Caco-2 (cell line): ENCODE measurements at regions not wholly inside any gene's neighbourhood (a gene's known extent, or its start where the extent isn't known, plus 50 kb on each side); places are given as distances from the start of the nearest gene placed in this dataset.
"Not testable (repeated sequence)": the region's sequence is repeated elsewhere in the genome, so short reads cannot be mapped to it uniquely, and the experiment has no call there.

ENCODE experiments used
- BruUV-seq: library from RNA; stranded (reverse); fragments of 400-500 nt; replicated peaks from 2 replicates; lab custom pipeline; 2021; lab: Mats Ljungman, UMichigan
- CTCF ChIA-PET: fragments of 300-600 bp; sonication (Branson Sonifier 250); formaldehyde crosslinking; loops from one replicate; lab custom pipeline; 2022; ENCODE audit warnings: antibody characterized with exemption; lab: Charles Lee
- POLR2A ChIA-PET: fragments of 300-600 bp; sonication (Branson Sonifier 250); formaldehyde crosslinking; loops from one replicate; lab custom pipeline; 2022; ENCODE audit warnings: antibody characterized with exemption; lab: Charles Lee
- DNase-seq, 2 experiments: peaks; one replicate each; pipeline versions ENCODE4 v3.0.0 to v3.0.0-alpha.2; 2020 to 2022
- H3K27me3 ChIP-seq: replicated peaks from 2 replicates; pipeline ENCODE4 v1.6.0; 2011; ENCODE audit warnings: low read length; ENCODE audit not compliant: control insufficient read depth, insufficient read depth
- H3K36me3 ChIP-seq: 2 replicates; pipeline ENCODE4 v1.5.1; 2011; ENCODE audit warnings: low read length; ENCODE audit not compliant: control insufficient read depth, insufficient read depth
- H3K4me1 ChIP-seq: fragments of 250-450 bp; sonication (Bioruptor Pico); 2 replicates; pipeline ENCODE4 v1.5.1; 2020; ENCODE audit warnings: mild to moderate bottlenecking
- H3K4me3 ChIP-seq: 2 replicates; pipeline ENCODE4 v1.5.1; 2011; ENCODE audit warnings: low read depth, mild to moderate bottlenecking, control low read depth, low read length
- H3K9me3 ChIP-seq: fragments of 250-450 bp; sonication (Bioruptor Pico); 2 replicates; pipeline ENCODE4 v1.5.1; 2020; ENCODE audit warnings: mild to moderate bottlenecking, moderate library complexity
- H3K27ac Mint-ChIP-seq: one replicate; pipeline ENCODE4 v1.8.0; 2022; ENCODE audit warnings: mixed read lengths; ENCODE audit not compliant: unreplicated experiment
- H3K27me3 Mint-ChIP-seq: one replicate; pipeline ENCODE4 v1.8.0; 2022; ENCODE audit warnings: mixed read lengths; ENCODE audit not compliant: insufficient read depth, unreplicated experiment
- H3K36me3 Mint-ChIP-seq: one replicate; pipeline ENCODE4 v1.8.0; 2022; ENCODE audit warnings: mild to moderate bottlenecking, mixed read lengths; ENCODE audit not compliant: insufficient read depth, unreplicated experiment
- H3K4me1 Mint-ChIP-seq: one replicate; pipeline ENCODE4 v1.8.0; 2022; ENCODE audit warnings: low read depth, mixed read lengths; ENCODE audit not compliant: unreplicated experiment
- H3K4me3 Mint-ChIP-seq: one replicate; pipeline ENCODE4 v1.8.0; 2022; ENCODE audit warnings: mild to moderate bottlenecking, moderate library complexity, mixed read lengths; ENCODE audit not compliant: unreplicated experiment
- H3K9me3 Mint-ChIP-seq: one replicate; pipeline ENCODE4 v1.8.0; 2022; ENCODE audit warnings: mixed read lengths; ENCODE audit not compliant: unreplicated experiment
- CTCF ChIP-seq, 2 experiments: fragments of 200-600 bp in 1 of 2; IDR thresholded peaks; 1 replicate in 1 of 2; 2 replicates in 1 of 2; pipeline versions ENCODE4 v1.5.1 to v1.8.0; 2011 to 2022; ENCODE audit warnings: antibody characterized with exemption in 1 of 2, control low read depth in 1 of 2, inconsistent platforms in 1 of 2, low read depth in 1 of 2, low read length in 1 of 2, mild to moderate bottlenecking in 1 of 2, moderate library complexity in 1 of 2; ENCODE audit not compliant: insufficient read depth in 1 of 2, severe bottlenecking in 1 of 2, unreplicated experiment in 1 of 2
- intact Hi-C: fragments of 100-400 bp; cut with micrococcal nuclease; formaldehyde crosslinking; loops from one replicate; pipeline ENCODE4 v1.10.0; 2022; ENCODE audit not compliant: unreplicated experiment

GRCh38 chr11:135004495-135004894, 592.5 kb upstream of the B3GAT1 start:
- no peak for DNase-seq
- BruUV-seq, result no TSS peak
- ChIA-PET POLR2A (no interaction called here), CTCF (no interaction called here)
- Mint-ChIP-seq H3K36me3 (no peaks in the 10 kb centered on the region), H3K4me3 (no peak overlapping the region), H3K27me3 (no peaks in the 10 kb centered on the region), H3K4me1 (peaks cover 12% of the 10 kb centered on the region), H3K9me3 (peaks cover 15% of the 10 kb centered on the region), H3K27ac (no peak overlapping the region)
- Histone ChIP-seq H3K4me3 (no peak overlapping the region), H3K27me3 (no peaks in the 10 kb centered on the region), H3K4me1 (peaks cover 4% of the 10 kb centered on the region; the same call in 1 of the 2 replicates), H3K36me3 (no peaks in the 10 kb centered on the region), H3K9me3 (no peaks in the 10 kb centered on the region)
- intact Hi-C loops, result no loop called here
- no peak for TF ChIP-seq CTCF (IDR thresholded peaks at IDR 0.05; ENCODE audit: insufficient read depth in 1 of 2, low read depth in 1 of 2, low read length in 1 of 2, severe bottlenecking in 1 of 2, unreplicated experiment in 1 of 2)

- Histone ChIP-seq H3K4me3 (no peak overlapping the region), H3K36me3 (no peaks in the 10 kb centered on the region), H3K9me3 (no peaks in the 10 kb centered on the region), H3K27me3 (no peaks in the 10 kb centered on the region), H3K4me1 (no peaks in the 10 kb centered on the region)
- DNase-seq, result no peak
- Mint-ChIP-seq H3K9me3 (peaks cover 15% of the 10 kb centered on the region), H3K4me1 (no peaks in the 10 kb centered on the region), H3K27ac (no peak overlapping the region), H3K36me3 (no peaks in the 10 kb centered on the region), H3K4me3 (no peak overlapping the region), H3K27me3 (no peaks in the 10 kb centered on the region)
- ChIA-PET CTCF (no interaction called here), POLR2A (no interaction called here)
- intact Hi-C loops, result no loop called here
- no peak for TF ChIP-seq CTCF (IDR thresholded peaks at IDR 0.05; ENCODE audit: insufficient read depth in 1 of 2, low read depth in 1 of 2, low read length in 1 of 2, severe bottlenecking in 1 of 2, unreplicated experiment in 1 of 2)
- BruUV-seq, result no TSS peak
Observed at GRCh38 chr11:135002236-135002635, 590.2 kb upstream of the B3GAT1 start.

GRCh38 chr11:135001581-135001980, 589.5 kb upstream of the B3GAT1 start:
- Mint-ChIP-seq H3K27me3 (no peaks in the 10 kb centered on the region), H3K27ac (no peak overlapping the region), H3K4me3 (no peak overlapping the region), H3K36me3 (no peaks in the 10 kb centered on the region), H3K9me3 (peaks cover 15% of the 10 kb centered on the region), H3K4me1 (no peaks in the 10 kb centered on the region)
- ChIA-PET CTCF (no interaction called here), POLR2A (no interaction called here)
- DNase-seq, result no peak
- BruUV-seq, result no TSS peak
- Histone ChIP-seq H3K36me3 (no peaks in the 10 kb centered on the region), H3K4me1 (no peaks in the 10 kb centered on the region), H3K27me3 (no peaks in the 10 kb centered on the region), H3K9me3 (no peaks in the 10 kb centered on the region), H3K4me3 (no peak overlapping the region)
- TF ChIP-seq CTCF (IDR thresholded peaks at IDR 0.05; ENCODE audit: insufficient read depth in 1 of 2, low read depth in 1 of 2, low read length in 1 of 2, severe bottlenecking in 1 of 2, unreplicated experiment in 1 of 2), result no peak
- intact Hi-C loops, result no loop called here

GRCh38 chr11:135001065-135001464, 589.0 kb upstream of the B3GAT1 start:
- CTCF ChIA-PET, H3K4me1 Mint-ChIP-seq, DNase-seq, H3K4me3 ChIP-seq, H3K27me3 ChIP-seq, H3K9me3 ChIP-seq, H3K27me3 Mint-ChIP-seq, H3K27ac Mint-ChIP-seq, BruUV-seq, POLR2A ChIA-PET, H3K4me1 ChIP-seq, H3K36me3 ChIP-seq, H3K4me3 Mint-ChIP-seq, H3K36me3 Mint-ChIP-seq, intact Hi-C loops: not testable (repeated sequence)
- H3K9me3 Mint-ChIP-seq, result peaks cover 15% of the 10 kb centered on the region
